ENCODE measurements at regions not wholly inside any gene's neighbourhood (a gene's known extent, or its start where the extent isn't known, plus 50 kb on each side); places are given as distances from the start of the nearest gene placed in this dataset.

DNA sequence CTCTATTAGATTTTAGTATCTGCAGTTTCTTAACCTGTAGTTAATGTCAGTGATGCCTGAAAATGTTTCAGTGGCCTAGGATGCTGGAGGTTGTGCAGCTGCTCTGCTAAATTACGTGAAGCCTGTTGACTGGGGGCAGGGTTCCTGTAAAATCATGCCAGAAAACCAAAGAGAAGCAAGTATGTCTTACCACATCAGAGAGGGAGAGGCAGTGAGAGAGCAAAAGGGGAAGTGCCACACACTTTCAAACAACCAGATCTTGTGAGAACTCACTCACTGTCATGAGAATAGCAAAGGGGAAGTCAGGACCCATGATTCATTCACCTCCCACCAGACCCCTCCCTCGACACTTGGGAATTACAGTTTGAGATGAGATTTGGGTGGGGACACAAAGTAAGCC lies 83.9 kb upstream of the CYLC2 start:
- POLR2A ChIA-PET (ENCODE audit: partially characterized antibody) = no interaction called here
- Histone ChIP-seq H3K4ac (replicated peaks; ENCODE audit: insufficient read length, low read depth, low read length) (no peak overlapping the region), H3K18ac (ENCODE audit: extremely low read depth, low read length) (no peak overlapping the region), H4K20me1 (replicated peaks in 1 of 2; ENCODE audit: control insufficient read depth in 1 of 2, insufficient read depth in 2 of 2, low read length in 2 of 2) (no peaks in the 10 kb centered on the region), H3K23ac (ENCODE audit: insufficient read length) (no peak overlapping the region), H4K5ac (ENCODE audit: insufficient read length, low read depth, low read length) (no peak overlapping the region), H2BK20ac (ENCODE audit: low read length) (no peak overlapping the region), H2BK5ac (ENCODE audit: low read depth, low read length) (no peak overlapping the region), H3K79me1 (ENCODE audit: low read depth, low read length) (no peaks in the 10 kb centered on the region), H3K4me3 (ENCODE audit: extremely low read depth in 1 of 4, insufficient read depth in 2 of 4, low read depth in 3 of 4, low read length in 4 of 4) (no peak overlapping the region), H3K27me3 (replicated peaks in 1 of 4; ENCODE audit: control insufficient read depth in 3 of 4, extremely low read depth in 1 of 4, insufficient read depth in 3 of 4, low read length in 3 of 4) (no peaks in the 10 kb centered on the region), H3K56ac (replicated peaks; ENCODE audit: insufficient read length, low read depth, low read length) (no peak overlapping the region), H4K91ac (replicated peaks; ENCODE audit: insufficient read length, low read length) (no peak overlapping the region), H3K79me2 (ENCODE audit: control insufficient read depth in 1 of 2, insufficient read depth in 2 of 2, low read length in 2 of 2) (no peaks in the 10 kb centered on the region), H2AFZ (ENCODE audit: low read length) (peak overlapping the region; percentile 22; the same call in 1 of the 2 replicates), H3K14ac (ENCODE audit: insufficient read length) (no peak overlapping the region), H2AK5ac (ENCODE audit: low read depth, low read length) (no peak overlapping the region), H3K23me2 (ENCODE audit: low read depth, low read length) (no peaks in the 10 kb centered on the region), H3K4me2 (ENCODE audit: insufficient read depth in 1 of 2, low read depth in 2 of 2, low read length in 2 of 2) (no peak overlapping the region), H2BK120ac (replicated peaks; ENCODE audit: low read depth, low read length) (no peak overlapping the region), H4K8ac (ENCODE audit: extremely low read depth, insufficient read depth, low read length) (no peak overlapping the region), H3K27ac (ENCODE audit: low read depth, low read length) (no peak overlapping the region), H2BK15ac (ENCODE audit: low read length) (no peak overlapping the region), H3K9me3 (ENCODE audit: insufficient read depth in 2 of 2, low read depth in 1 of 2, low read length in 1 of 2) (no peaks in the 10 kb centered on the region), H3K36me3 (ENCODE audit: control insufficient read depth in 2 of 4, insufficient read depth in 4 of 4, low read length in 3 of 4) (no peaks in the 10 kb centered on the region), H3K4me1 (replicated peaks in 1 of 4; ENCODE audit: control insufficient read depth in 3 of 4, insufficient read depth in 4 of 4, low read length in 3 of 4) (no peaks in the 10 kb centered on the region), H3K9ac (replicated peaks in 1 of 4; ENCODE audit: extremely low read depth in 1 of 4, low read depth in 3 of 4, low read length in 3 of 4) (no peak overlapping the region), H2BK12ac (ENCODE audit: low read depth, low read length) (no peak overlapping the region)
- DNase-seq (ENCODE audit: low read depth in 1 of 2, low spot score in 2 of 2) (no peak), FAIRE-seq (no peak)
- no peak for TF ChIP-seq RBBP5 (IDR thresholded peaks at IDR 0.05; ENCODE audit: borderline replicate concordance, low read depth, low read length)
- no peak for TF ChIP-seq RXRA (IDR thresholded peaks at IDR 0.05; ENCODE audit: insufficient read depth, low read depth, low read length)
- TF ChIP-seq SIX5 (IDR thresholded peaks at IDR 0.05; ENCODE audit: low read depth, low read length) = no peak
- no peak for TF ChIP-seq BRCA1 (IDR thresholded peaks at IDR 0.05; ENCODE audit: low read depth, low read length)
- CTCF ChIA-PET (ENCODE audit: partially characterized antibody) = no interaction called here
- WGBS, 2 experiments (ENCODE audit: extremely low coverage in 1 of 2, insufficient coverage in 1 of 2, insufficient read length in 1 of 2, insufficient replicate concordance in 2 of 2, low coverage in 1 of 2, low lambda C conversion rate in 2 of 2, missing lambda C conversion rate in 1 of 2) = 78% methylated on average over 2 of the region's 2 CpGs; no CpG with 5 or more reads in 1 of the 2 experiments

Measured in H1 (cell line).